Fibroblast of mammary gland (primary cell): ENCODE measurements at regions not wholly inside any gene's neighbourhood (a gene's known extent, or its start where the extent isn't known, plus 50 kb on each side); places are given as distances from the start of the nearest gene placed in this dataset.
A peak's percentile ranks its signal among the peaks of the same experiment; 100 is the strongest.
"Not testable (repeated sequence)": the region's sequence is repeated elsewhere in the genome, so short reads cannot be mapped to it uniquely, and the experiment has no call there.

ENCODE experiments used
- DNase-seq: peaks from one replicate; pipeline ENCODE4 v3.0.0-alpha.2; 2010; ENCODE audit warnings: low read depth
- H3K4me3 ChIP-seq: 2 replicates; pipeline ENCODE4 v1.5.1; 2011; ENCODE audit warnings: low read depth, mild to moderate bottlenecking, low read length, moderate library complexity; ENCODE audit not compliant: control insufficient read depth
- CTCF ChIP-seq: conservative IDR thresholded peaks from 2 replicates; pipeline ENCODE4 v1.5.1; 2011; ENCODE audit warnings: low read depth, low read length, inconsistent platforms; ENCODE audit not compliant: control insufficient read depth, insufficient read depth

DNA sequence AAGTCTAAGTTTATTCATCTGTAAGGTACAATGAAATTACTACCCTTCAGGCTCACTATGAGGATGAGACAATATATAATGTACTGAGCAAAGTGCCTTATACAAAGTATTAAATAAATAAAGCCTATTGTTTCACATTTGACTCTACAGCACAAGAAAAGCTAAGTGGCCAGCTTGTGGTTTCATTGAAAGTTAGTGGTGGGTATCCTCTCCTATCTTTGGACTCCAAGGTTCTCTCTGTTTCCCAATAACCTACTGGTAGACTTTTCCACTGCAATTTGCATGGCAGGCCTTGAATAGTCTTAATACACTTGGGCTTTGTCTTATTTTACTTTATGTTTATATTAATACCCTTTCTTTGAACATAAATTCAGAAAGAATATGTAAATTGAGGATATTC lies 262.7 kb downstream of the DEPDC1B start:
- no peak overlapping the region for H3K4me3 ChIP-seq
- no peak for DNase-seq
- TF ChIP-seq CTCF = no peak

DNA sequence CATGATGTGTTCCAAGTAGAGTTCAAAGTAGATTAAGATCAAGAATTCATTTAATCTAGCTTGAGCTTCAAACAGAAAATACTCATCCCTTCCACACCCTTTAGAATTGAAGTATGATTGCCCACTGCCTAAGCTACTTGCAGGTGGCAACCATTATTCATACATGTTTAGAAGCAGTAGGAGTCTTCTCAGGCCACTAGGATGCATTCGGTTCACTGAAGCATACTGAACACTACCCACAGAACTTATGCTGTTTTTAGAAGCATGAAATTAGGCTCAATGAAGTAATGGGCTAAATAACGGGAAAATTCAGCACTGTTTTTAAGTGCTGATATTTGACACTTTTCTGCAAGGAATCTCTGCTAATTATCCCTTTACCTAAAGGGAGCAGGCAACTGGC lies 263.4 kb downstream of the DEPDC1B start:
- no peak for TF ChIP-seq CTCF
- no peak overlapping the region for H3K4me3 ChIP-seq
- no peak for DNase-seq

DNA sequence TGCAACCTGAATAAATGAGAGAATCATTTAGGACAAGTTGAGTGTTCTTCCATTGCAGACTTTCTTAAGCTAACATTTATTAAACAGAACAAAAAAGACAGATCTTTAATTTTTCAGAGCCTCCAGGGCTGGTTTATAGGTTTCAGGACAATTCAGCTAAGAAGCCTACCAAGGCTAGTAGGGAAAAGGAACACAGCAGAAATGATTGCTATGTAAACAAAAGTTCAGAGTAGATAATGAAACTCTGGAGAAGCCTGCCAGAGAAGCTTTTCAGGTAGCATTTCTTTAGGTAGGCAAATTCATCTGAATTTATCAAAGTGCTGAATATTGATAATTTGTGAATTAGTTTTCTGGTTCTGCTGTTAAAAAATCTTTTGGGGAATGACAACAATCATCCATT lies 264.2 kb downstream of the DEPDC1B start:
- no peak for DNase-seq
- H3K4me3 ChIP-seq = no peak overlapping the region
- no peak for TF ChIP-seq CTCF

DNA sequence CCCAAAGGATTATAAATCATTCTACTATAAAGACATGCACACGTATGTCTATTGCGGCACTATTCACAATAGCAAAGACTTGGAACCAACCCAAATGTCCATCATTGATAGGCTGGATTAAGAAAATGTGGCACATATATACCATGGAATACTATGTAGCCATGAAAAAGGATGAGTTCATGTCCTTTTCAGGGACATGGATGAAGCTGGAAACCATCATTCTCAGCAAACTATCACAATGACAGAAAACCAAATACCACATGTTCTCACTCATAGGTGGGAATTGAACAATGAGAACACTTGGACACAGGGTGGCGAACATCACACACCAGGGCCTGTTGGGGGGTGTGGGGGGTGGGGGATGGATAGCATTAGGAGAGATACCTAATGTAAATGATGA lies 273.8 kb downstream of the DEPDC1B start:
- H3K4me3 ChIP-seq, DNase-seq: not testable (repeated sequence)

- not testable (repeated sequence) for H3K4me3 ChIP-seq, DNase-seq
These were observed 279.2 kb downstream of the DEPDC1B start for GRCh38 chr5:60420773-60421172.

DNA sequence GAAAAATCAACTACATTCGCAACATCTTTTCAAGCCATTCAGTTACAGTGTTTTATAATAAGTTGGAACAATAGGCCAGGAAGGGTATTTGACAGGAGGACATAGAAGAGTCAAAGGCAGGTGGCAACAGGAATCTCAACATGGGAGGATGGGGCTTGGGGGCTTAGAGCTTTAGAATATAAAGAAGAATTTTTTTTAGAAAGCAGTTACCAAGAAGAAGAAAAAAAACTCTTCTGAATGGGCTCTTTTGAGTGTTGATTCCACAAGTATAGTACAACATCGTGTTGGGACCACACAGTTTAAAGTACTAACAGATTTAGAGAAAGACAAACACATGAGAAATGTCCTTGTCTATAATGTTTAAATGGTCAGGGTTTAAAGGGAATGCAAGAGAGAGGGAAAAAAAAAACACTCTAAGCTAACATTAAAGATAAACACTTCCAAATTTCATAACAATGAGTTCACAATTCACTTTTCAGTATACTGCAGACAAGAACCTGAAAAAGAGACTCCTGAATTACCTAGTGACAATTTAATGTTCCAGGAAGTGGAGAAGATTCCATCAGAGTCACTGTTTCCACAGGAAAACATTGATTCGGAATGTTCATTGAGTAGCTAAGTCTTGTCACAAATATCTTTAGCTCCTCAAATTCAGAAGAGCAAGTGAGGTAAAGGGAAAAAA lies 282.3 kb downstream of the DEPDC1B start:
- DNase-seq = no peak
- TF ChIP-seq CTCF = no peak
- no peak overlapping the region for H3K4me3 ChIP-seq

DNA sequence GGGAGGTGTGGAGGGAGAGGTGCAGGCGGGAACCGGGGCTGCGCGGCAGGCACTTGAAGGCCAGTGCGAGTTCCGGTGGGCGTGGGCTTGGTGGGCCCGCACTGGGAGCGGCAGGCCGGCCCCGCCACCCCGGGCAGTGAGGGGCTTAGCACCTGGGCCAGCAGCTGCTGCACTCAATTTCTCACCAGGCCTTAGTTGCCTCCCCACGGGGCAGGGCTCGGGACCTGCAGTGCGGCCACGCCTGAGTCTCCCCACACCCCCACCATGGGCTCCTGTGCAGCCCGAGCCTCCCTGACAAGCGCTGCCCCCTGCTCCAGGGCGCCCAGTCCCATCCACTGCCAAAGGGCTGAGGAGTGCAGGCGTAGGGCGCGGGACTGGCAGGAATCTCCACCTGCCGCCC lies 284.5 kb downstream of the DEPDC1B start:
- H3K4me3 ChIP-seq = no peak overlapping the region
- no peak for DNase-seq
- TF ChIP-seq CTCF = no peak

GRCh38 chr5:60410427-60410826 lies 289.5 kb downstream of the DEPDC1B start:
- TF ChIP-seq CTCF = no peak
- no peak overlapping the region for H3K4me3 ChIP-seq
- peak; percentile 16 for DNase-seq
